SH-SY5Y (cell line): ENCODE measurements at regions not wholly inside any gene's neighbourhood (a gene's known extent, or its start where the extent isn't known, plus 50 kb on each side); places are given as distances from the start of the nearest gene placed in this dataset.

Experiments used
- GATA2 ChIP-seq: IDR thresholded peaks from 2 replicates; pipeline ENCODE4 v1.6.1; 2011; ENCODE audit warnings: mild to moderate bottlenecking, low read depth, low read length
- GATA3 ChIP-seq: IDR thresholded peaks from 2 replicates; pipeline ENCODE4 v1.6.1; 2011; ENCODE audit warnings: low read depth, mild to moderate bottlenecking, low read length, moderate library complexity

DNA sequence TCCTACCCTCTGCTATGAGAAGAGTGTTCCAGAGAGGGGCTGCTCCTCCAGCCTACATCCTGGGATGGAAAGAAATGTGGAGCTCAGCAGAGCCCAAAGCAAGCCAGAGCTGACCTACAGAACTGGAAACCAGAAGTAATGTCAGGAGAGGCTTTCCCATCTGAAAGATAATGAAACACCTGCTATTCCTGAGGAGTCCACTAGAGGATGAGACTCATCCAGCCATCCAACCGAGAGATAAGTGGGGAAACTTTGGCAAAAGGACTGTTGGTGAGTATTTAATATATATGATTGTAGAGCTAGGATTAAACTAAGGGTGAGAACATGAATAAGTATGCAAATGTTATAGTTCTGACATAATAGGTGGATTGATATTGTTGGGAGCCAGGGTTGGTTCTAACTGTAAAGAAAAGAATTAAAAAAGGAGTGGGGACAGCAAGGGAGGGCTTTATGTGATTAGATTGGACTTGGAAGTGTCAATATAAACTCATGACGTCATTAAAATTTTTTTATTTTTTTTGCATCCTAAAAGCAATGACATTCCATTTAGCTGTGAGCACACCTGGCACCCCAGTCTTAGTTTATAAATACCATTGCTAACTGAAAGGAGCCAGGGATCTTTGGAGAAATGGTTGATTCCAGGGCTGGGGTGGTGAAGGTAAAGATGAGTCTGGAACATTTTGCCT, 312.8 kb upstream of the NFE2L3 start:
- TF ChIP-seq GATA3: no peak
- TF ChIP-seq GATA2: no peak
